Stimulated activated CD4-positive, alpha-beta T cell treated with anti-CD3 and anti-CD28 coated beads, Interleukin-12 subunit alpha, Interleukin-12 subunit beta, amount 100 ng/mL, for 24 hours (primary cell): ENCODE measurements at regions not wholly inside any gene's neighbourhood (a gene's known extent, or its start where the extent isn't known, plus 50 kb on each side); places are given as distances from the start of the nearest gene placed in this dataset.
"Not testable (repeated sequence)": the region's sequence is repeated elsewhere in the genome, so short reads cannot be mapped to it uniquely, and the experiment has no call there.

Experiments
- DNase-seq, 2 experiments: peaks; one replicate each; pipeline ENCODE4 v3.0.0-alpha.2; 2020; ENCODE audit warnings: low read depth in 2 of 2

DNA sequence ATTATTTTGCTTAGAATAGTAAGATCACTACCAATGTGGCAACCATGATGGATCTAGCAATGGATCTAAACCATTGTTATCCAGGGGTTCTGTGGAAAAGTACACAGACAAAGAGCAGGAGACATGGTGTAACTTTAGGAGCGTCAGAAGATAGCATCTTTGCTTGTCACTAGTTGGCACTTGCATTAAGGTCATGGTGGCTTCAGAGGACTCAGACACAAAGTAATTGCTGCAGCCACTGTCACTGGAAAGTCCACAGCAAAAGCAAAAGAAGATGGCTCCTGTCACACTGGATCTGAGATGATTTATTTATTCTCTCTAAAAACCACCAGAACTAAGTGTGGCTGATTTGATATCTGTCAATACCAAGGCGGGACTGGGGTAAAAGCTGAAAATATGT lies 93.3 kb upstream of the PCDH20 start:
- no peak for DNase-seq

DNA sequence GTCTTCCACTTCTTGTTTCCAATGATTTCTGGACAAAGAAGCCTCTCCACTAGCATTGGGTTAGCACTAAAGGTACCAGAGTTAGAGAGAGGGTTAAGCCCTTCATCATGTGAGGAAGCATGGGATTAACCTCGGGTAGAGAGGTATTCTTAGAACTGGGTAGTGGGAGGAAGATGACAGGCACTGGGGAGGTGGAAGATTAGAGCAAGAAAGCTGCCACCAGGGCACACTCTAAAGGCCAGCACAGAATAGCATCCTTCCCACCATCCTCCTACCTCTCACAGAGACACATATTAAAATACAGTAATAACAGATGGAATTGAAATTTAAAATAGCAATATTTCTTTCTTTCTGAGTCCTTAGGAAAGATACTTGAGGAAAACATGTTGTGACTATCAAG lies 84.5 kb upstream of the PCDH20 start:
- DNase-seq = no peak

DNA sequence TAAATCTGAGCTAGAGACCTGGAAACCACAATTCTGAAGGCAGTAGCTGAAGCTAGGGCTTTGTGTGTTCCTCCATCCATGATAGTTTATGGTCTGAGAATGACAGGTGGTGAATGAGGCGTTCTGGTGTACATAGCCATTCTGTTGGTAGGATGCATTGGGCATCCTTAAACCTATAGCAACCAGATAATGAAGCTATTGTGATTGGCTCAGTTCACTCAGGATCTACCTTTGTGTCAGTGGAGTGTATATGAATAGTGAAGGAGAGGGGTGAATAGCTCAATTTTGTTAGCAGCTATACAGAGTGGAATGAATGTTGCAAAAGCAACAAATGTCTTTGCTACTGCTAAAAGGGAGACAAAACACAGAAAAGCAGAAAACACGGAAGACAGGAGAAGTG lies 80.0 kb upstream of the PCDH20 start:
- DNase-seq = no peak

DNA sequence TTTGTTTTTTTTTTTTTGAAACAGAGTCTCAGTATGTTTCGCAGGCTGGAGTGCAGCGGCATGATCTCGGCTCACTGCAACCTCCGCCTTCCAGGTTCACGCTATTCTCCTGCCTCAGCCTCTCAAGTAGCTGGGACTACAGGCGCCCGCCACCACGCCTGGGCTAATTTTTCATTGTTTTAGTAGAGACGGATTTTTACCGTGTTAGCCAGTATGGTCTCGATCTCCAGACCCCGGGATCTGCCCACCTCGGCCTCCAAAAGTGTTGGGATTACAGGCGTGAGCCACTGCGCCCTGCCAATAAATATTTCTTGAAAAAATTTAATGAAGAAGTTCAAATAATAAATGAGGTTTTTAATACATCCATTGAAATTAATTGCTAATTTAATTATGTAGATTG lies 77.9 kb upstream of the PCDH20 start:
- DNase-seq = not testable (repeated sequence)

DNA sequence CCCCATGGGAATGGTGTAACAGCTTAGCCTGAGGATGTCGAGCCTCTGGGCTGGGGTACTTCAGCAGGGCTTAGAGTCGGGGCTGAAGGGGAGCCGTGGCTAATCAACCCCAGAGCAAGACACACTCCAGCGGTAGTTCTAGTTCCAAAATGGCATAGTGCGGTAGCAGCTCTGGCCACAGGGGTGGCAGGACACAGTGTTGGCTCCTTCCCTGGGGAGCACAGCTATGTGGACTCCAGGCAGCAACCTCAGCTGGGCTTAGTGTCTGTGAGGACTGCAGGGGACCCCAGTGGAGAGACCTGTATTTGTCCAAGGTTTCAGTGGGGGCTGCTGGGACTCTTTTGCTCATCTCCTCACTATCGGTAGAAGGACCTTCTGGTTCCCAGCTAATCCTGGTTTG lies 70.8 kb upstream of the PCDH20 start:
- no peak for DNase-seq

DNA sequence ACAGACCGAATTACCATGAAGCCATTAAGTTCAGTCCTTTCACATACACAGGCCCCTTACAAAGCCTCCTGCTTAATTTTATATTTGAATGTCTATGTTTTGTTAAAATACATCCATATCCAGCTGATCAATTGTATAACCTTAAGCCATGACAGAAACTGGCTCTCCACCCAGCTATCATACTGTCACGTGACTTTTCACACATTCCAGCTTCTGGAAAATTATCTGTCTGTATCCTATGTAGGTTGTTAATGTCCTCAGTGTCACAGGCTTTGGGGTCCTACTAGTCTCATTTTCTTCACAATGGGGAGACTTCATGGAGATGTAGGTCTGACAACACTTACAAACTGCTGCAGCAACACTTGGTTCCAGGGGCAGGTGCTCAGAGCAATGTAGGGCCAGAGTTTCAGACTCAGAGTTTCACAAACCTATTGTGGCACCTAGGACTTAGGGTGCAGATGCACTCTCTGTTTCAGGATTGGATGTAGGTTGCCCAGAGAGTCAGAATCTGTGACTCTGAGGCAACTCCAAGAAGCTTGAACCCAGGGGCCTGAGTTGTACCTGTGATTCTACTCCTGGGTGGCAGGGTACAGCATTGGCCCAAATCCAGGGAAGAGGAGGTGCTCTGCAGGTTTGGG lies 69.6 kb upstream of the PCDH20 start:
- DNase-seq = no peak

DNA sequence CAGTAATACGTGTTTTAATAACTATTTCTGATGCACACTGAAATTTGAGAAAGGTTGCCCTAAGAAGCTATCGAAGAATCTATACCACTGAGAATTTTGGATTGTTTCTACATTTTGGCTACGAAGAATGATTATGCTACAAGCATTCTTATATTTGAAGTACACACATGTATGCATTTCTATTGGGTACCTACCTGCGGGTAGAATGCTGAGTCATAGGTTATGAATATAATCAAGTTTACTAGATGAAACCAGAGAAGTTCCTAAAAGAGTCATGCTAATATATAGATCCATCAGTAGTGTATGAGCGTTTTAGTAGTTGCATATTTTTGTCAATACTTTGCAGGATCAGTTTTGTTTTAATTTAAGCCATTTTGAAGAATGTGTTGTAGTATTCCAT lies 62.0 kb upstream of the PCDH20 start:
- no peak for DNase-seq

DNA sequence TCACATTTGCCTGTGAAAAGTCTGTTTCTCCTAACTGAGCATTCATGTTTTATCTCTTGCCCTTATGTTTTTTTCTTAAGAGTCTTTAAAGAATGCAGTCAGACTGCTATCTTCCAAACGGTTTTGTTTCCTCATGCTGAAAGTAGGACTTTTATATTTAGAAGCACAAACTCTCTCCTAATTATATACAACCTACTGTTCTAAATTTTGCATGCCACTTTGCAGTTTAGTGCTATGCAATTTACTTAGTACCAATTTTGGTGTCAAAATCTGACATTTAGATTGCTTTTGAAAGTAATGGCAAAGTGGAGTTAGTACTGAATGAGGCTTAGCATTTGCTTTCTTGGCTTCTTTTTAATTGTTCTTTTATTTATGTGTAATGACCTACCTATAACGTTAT lies 55.1 kb upstream of the PCDH20 start:
- no peak for DNase-seq

DNA sequence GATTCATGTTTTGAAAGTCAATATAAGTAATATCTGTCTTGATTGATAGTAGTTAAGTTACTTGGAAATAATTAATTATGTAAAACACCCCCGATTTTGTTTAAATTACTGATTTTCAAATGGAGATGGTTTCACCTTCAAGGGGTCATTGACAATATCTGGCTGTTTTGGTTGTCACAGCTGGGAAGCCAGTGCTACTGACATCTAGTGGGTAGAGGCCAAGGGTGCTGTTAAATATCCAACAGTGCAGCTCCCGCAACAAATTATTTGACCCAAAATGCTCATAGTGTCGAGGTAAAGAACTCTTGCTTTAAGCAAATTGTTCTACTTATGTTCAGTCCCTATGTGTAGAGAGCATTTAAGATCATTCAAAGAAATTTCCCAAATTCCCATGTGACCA lies 50.6 kb upstream of the PCDH20 start:
- no peak for DNase-seq
